HUDEP-2 (cell line): ENCODE measurements at regions not wholly inside any gene's neighbourhood (a gene's known extent, or its start where the extent isn't known, plus 50 kb on each side); places are given as distances from the start of the nearest gene placed in this dataset.

ENCODE experiments used
- DNase-seq, 76 experiments: peaks; one replicate each; lab custom pipeline; 2025; ENCODE audit not compliant: unreplicated experiment in 76 of 76; lab: John Stamatoyannopoulos, UW

- DNase-seq = peak in 1 of 76 experiments; percentile 9
Measured at GRCh38 chr11:59263225-59263894, 50.6 kb upstream of the MPEG1 start.
